GM12878 (cell line): ENCODE measurements at regions not wholly inside any gene's neighbourhood (a gene's known extent, or its start where the extent isn't known, plus 50 kb on each side); places are given as distances from the start of the nearest gene placed in this dataset.
A peak's percentile ranks its signal among the peaks of the same experiment; 100 is the strongest.

Experiments used
- BMI1 ChIP-seq: fragments of 450-650 bp; IDR thresholded peaks from 2 replicates; pipeline ENCODE4 v1.6.1; 2016; ENCODE audit warnings: mild to moderate bottlenecking, moderate library complexity, borderline replicate concordance
- EGR1 ChIP-seq, 2 experiments: IDR thresholded peaks; 1 replicate in 1 of 2; 2 replicates in 1 of 2; pipeline ENCODE4 v1.6.1; 2011 to 2012; ENCODE audit warnings: low read depth in 2 of 2, low read length in 2 of 2, borderline replicate concordance in 1 of 2, mild to moderate bottlenecking in 1 of 2, moderate library complexity in 1 of 2
- ETV6 ChIP-seq, 2 experiments: fragments of 450-650 bp in 1 of 2; IDR thresholded peaks in 1 of 2; conservative IDR thresholded peaks in 1 of 2; 2 replicates each; pipeline ENCODE4 v1.6.1; 2014; ENCODE audit warnings: antibody characterized with exemption in 1 of 2, borderline replicate concordance in 1 of 2, low read depth in 1 of 2, mild to moderate bottlenecking in 1 of 2, moderate library complexity in 1 of 2
- GABPA ChIP-seq: IDR thresholded peaks from 2 replicates; pipeline ENCODE4 v1.6.1; 2014; ENCODE audit warnings: antibody characterized with exemption, low read depth, mild to moderate bottlenecking, inconsistent platforms
- JUND ChIP-seq: IDR thresholded peaks from 2 replicates; pipeline ENCODE4 v1.6.1; 2012; ENCODE audit warnings: low read depth, mild to moderate bottlenecking, low read length, improper control_type of control experiment, moderate library complexity
- KDM1A ChIP-seq: fragments of 200-600 bp; sonication (generic); IDR thresholded peaks from 2 replicates; pipeline ENCODE4 v1.6.1; 2016; ENCODE audit warnings: borderline replicate concordance
- KLF5 ChIP-seq: fragments of 450-650 bp; IDR thresholded peaks from 2 replicates; pipeline ENCODE4 v1.6.1; 2014; ENCODE audit warnings: mild to moderate bottlenecking; ENCODE audit not compliant: partially characterized antibody
- MYB ChIP-seq: fragments of 150-350 bp; IDR thresholded peaks from 2 replicates; pipeline ENCODE4 v1.6.1; 2014; ENCODE audit warnings: mild to moderate bottlenecking, low read depth, low read length, borderline replicate concordance
- NR2C1 ChIP-seq: fragments of 450-650 bp; IDR thresholded peaks from 2 replicates; pipeline ENCODE4 v1.6.1; 2017; ENCODE audit warnings: antibody characterized with exemption, mild to moderate bottlenecking, moderate library complexity
- POLR2A ChIP-seq: IDR thresholded peaks from 2 replicates; pipeline ENCODE4 v1.6.1; 2011; ENCODE audit warnings: low read depth, mild to moderate bottlenecking, low read length
- POU2F2 ChIP-seq: IDR thresholded peaks from 3 replicates; pipeline ENCODE4 v1.6.1; 2011; ENCODE audit warnings: low read depth, mild to moderate bottlenecking, low read length, borderline replicate concordance
- RELA ChIP-seq: fragments of 450-650 bp; IDR thresholded peaks from 2 replicates; pipeline ENCODE4 v1.8.0; 2014; ENCODE audit warnings: borderline replicate concordance; ENCODE audit not compliant: partially characterized antibody
- RUNX3 ChIP-seq: IDR thresholded peaks from 2 replicates; pipeline ENCODE4 v1.6.1; 2012; ENCODE audit warnings: low read length, inconsistent platforms
- TCF7 ChIP-seq: IDR thresholded peaks from 2 replicates; pipeline ENCODE4 v1.6.1; 2014; ENCODE audit warnings: antibody characterized with exemption, borderline replicate concordance
- ZNF274 ChIP-seq: IDR thresholded peaks from one replicate; pipeline ENCODE4 v1.8.0; 2011; ENCODE audit not compliant: insufficient read length, insufficient read depth
- TF ChIP-seq, protein P1 (sequence below): fragments of 450-650 bp; IDR thresholded peaks from 2 replicates; pipeline ENCODE4 v1.6.1; 2016; ENCODE audit warnings: mild to moderate bottlenecking, moderate library complexity, borderline replicate concordance
- TF ChIP-seq, protein P2 (sequence below): fragments of 450-650 bp; IDR thresholded peaks from 2 replicates; pipeline ENCODE4 v1.6.1; 2017; ENCODE audit warnings: mild to moderate bottlenecking
- TF ChIP-seq, protein P3 (sequence below): fragments of 450-650 bp; IDR thresholded peaks from 2 replicates; pipeline ENCODE4 v1.6.1; 2017; ENCODE audit warnings: mild to moderate bottlenecking, low read depth, inconsistent platforms; ENCODE audit not compliant: poor library complexity, severe bottlenecking
- TF ChIP-seq, protein P4 (sequence below): fragments of 450-650 bp; IDR thresholded peaks from 2 replicates; pipeline ENCODE4 v1.6.1; 2016; ENCODE audit warnings: mild to moderate bottlenecking
- TF ChIP-seq, protein P5 (sequence below): IDR thresholded peaks from 2 replicates; pipeline ENCODE4 v1.6.1; 2011; ENCODE audit warnings: mild to moderate bottlenecking, low read depth, low read length, moderate library complexity; ENCODE audit not compliant: insufficient replicate concordance

DNA sequence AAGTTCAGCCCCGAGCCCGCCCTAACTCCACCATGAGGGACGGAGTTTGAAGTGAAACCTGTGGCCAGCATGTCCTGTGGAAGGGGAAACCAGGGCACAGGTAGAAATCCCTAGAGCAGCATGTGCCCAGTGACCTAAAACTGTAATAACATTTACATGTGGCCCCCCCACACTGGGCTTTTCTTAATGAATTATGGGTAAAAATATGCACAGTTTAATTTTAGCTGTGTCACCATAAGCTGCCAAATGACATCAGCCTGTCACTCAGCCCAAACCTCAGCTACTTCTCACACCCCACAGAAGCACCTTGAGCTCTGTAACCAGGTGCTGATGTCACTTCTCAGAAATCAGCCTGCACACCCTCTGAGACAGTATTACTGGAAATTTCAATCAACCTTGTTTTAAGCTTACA lies 50.0 kb upstream of the SLC19A1 start (continued):
- TF ChIP-seq, protein P1, sequence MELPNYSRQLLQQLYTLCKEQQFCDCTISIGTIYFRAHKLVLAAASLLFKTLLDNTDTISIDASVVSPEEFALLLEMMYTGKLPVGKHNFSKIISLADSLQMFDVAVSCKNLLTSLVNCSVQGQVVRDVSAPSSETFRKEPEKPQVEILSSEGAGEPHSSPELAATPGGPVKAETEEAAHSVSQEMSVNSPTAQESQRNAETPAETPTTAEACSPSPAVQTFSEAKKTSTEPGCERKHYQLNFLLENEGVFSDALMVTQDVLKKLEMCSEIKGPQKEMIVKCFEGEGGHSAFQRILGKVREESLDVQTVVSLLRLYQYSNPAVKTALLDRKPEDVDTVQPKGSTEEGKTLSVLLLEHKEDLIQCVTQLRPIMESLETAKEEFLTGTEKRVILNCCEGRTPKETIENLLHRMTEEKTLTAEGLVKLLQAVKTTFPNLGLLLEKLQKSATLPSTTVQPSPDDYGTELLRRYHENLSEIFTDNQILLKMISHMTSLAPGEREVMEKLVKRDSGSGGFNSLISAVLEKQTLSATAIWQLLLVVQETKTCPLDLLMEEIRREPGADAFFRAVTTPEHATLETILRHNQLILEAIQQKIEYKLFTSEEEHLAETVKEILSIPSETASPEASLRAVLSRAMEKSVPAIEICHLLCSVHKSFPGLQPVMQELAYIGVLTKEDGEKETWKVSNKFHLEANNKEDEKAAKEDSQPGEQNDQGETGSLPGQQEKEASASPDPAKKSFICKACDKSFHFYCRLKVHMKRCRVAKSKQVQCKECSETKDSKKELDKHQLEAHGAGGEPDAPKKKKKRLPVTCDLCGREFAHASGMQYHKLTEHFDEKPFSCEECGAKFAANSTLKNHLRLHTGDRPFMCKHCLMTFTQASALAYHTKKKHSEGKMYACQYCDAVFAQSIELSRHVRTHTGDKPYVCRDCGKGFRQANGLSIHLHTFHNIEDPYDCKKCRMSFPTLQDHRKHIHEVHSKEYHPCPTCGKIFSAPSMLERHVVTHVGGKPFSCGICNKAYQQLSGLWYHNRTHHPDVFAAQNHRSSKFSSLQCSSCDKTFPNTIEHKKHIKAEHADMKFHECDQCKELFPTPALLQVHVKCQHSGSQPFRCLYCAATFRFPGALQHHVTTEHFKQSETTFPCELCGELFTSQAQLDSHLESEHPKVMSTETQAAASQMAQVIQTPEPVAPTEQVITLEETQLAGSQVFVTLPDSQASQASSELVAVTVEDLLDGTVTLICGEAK, result no peak
- no peak for TF ChIP-seq GABPA
- TF ChIP-seq RELA, result peak; percentile 65
- TF ChIP-seq EGR1 (IDR thresholded peaks at IDR 0.05; ENCODE audit: borderline replicate concordance in 1 of 2, low read depth in 2 of 2, low read length in 2 of 2), result no peak
- no peak for TF ChIP-seq MYB
- TF ChIP-seq, protein P2, sequence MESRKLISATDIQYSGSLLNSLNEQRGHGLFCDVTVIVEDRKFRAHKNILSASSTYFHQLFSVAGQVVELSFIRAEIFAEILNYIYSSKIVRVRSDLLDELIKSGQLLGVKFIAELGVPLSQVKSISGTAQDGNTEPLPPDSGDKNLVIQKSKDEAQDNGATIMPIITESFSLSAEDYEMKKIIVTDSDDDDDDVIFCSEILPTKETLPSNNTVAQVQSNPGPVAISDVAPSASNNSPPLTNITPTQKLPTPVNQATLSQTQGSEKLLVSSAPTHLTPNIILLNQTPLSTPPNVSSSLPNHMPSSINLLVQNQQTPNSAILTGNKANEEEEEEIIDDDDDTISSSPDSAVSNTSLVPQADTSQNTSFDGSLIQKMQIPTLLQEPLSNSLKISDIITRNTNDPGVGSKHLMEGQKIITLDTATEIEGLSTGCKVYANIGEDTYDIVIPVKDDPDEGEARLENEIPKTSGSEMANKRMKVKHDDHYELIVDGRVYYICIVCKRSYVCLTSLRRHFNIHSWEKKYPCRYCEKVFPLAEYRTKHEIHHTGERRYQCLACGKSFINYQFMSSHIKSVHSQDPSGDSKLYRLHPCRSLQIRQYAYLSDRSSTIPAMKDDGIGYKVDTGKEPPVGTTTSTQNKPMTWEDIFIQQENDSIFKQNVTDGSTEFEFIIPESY, result no peak
- no peak for TF ChIP-seq KLF5
- TF ChIP-seq NR2C1, result no peak
- TF ChIP-seq BMI1, result no peak
- TF ChIP-seq ETV6 (conservative IDR thresholded peaks at IDR 0.05 in 1 of 2, IDR thresholded peaks at IDR 0.05 in 1 of 2; ENCODE audit: borderline replicate concordance in 1 of 2, low read depth in 1 of 2), result 0 out of 4 replicates have a peak, but pooled peaks of 1 of the 2 experiments have one; percentile 42
- peak; percentile 63 for TF ChIP-seq RUNX3
- TF ChIP-seq POLR2A, result no peak
- TF ChIP-seq JUND, result peak; percentile 72; the same call in 1 of the 2 replicates
- TF ChIP-seq, protein P3, sequence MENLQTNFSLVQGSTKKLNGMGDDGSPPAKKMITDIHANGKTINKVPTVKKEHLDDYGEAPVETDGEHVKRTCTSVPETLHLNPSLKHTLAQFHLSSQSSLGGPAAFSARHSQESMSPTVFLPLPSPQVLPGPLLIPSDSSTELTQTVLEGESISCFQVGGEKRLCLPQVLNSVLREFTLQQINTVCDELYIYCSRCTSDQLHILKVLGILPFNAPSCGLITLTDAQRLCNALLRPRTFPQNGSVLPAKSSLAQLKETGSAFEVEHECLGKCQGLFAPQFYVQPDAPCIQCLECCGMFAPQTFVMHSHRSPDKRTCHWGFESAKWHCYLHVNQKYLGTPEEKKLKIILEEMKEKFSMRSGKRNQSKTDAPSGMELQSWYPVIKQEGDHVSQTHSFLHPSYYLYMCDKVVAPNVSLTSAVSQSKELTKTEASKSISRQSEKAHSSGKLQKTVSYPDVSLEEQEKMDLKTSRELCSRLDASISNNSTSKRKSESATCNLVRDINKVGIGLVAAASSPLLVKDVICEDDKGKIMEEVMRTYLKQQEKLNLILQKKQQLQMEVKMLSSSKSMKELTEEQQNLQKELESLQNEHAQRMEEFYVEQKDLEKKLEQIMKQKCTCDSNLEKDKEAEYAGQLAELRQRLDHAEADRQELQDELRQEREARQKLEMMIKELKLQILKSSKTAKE, result peak; percentile 57
- TF ChIP-seq ZNF274, result no peak
- no peak for TF ChIP-seq TCF7
- TF ChIP-seq, protein P4, sequence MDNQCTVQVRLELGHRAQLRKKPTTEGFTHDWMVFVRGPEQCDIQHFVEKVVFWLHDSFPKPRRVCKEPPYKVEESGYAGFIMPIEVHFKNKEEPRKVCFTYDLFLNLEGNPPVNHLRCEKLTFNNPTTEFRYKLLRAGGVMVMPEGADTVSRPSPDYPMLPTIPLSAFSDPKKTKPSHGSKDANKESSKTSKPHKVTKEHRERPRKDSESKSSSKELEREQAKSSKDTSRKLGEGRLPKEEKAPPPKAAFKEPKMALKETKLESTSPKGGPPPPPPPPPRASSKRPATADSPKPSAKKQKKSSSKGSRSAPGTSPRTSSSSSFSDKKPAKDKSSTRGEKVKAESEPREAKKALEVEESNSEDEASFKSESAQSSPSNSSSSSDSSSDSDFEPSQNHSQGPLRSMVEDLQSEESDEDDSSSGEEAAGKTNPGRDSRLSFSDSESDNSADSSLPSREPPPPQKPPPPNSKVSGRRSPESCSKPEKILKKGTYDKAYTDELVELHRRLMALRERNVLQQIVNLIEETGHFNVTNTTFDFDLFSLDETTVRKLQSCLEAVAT, result no peak
- TF ChIP-seq, protein P5, sequence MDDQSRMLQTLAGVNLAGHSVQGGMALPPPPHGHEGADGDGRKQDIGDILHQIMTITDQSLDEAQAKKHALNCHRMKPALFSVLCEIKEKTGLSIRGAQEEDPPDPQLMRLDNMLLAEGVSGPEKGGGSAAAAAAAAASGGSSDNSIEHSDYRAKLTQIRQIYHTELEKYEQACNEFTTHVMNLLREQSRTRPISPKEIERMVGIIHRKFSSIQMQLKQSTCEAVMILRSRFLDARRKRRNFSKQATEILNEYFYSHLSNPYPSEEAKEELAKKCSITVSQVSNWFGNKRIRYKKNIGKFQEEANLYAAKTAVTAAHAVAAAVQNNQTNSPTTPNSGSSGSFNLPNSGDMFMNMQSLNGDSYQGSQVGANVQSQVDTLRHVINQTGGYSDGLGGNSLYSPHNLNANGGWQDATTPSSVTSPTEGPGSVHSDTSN, result peak; percentile 92
- peak; percentile 79; the same call in 1 of the 3 replicates for TF ChIP-seq POU2F2
- no peak for TF ChIP-seq KDM1A
